ENCODE measurements at regions not wholly inside any gene's neighbourhood (a gene's known extent, or its start where the extent isn't known, plus 50 kb on each side); places are given as distances from the start of the nearest gene placed in this dataset.

DNA sequence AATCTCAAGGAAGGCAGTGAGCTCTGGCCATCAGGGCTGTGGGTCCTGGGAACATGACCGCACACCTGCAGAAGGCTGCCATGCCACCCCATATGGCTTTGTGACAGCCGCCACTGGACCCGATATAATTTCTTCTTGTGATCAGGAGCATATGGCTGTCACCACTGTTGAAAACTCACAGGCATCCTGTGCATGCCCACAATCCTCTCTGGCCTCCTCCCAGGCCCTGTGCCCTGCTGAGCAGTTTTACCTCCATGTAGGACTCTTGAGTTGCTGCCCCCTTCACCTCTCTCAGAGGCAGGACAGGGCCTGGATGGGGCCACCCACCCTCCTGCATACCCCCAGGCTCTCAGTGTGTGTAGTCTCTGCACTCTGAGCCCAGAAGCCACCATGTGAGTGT lies 391.9 kb upstream of the AKR1E2 start:
- TF ChIP-seq, protein P1, sequence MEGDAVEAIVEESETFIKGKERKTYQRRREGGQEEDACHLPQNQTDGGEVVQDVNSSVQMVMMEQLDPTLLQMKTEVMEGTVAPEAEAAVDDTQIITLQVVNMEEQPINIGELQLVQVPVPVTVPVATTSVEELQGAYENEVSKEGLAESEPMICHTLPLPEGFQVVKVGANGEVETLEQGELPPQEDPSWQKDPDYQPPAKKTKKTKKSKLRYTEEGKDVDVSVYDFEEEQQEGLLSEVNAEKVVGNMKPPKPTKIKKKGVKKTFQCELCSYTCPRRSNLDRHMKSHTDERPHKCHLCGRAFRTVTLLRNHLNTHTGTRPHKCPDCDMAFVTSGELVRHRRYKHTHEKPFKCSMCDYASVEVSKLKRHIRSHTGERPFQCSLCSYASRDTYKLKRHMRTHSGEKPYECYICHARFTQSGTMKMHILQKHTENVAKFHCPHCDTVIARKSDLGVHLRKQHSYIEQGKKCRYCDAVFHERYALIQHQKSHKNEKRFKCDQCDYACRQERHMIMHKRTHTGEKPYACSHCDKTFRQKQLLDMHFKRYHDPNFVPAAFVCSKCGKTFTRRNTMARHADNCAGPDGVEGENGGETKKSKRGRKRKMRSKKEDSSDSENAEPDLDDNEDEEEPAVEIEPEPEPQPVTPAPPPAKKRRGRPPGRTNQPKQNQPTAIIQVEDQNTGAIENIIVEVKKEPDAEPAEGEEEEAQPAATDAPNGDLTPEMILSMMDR (IDR thresholded peaks at IDR 0.05): no peak
- TF ChIP-seq POLR2A (IDR thresholded peaks at IDR 0.05): no peak
